GM23338 (cell line): ENCODE measurements at regions not wholly inside any gene's neighbourhood (a gene's known extent, or its start where the extent isn't known, plus 50 kb on each side); places are given as distances from the start of the nearest gene placed in this dataset.

Experiments used
- ATAC-seq: fragments of 200-7000 bp; cut with Tn5 transposase; 3 replicates; pipeline ENCODE4 v1.9.1; 2020
- DNase-seq: peaks from one replicate; pipeline ENCODE4 v3.0.0-alpha.2; 2015; ENCODE audit warnings: low spot score
- H2AFZ ChIP-seq: fragments of 200-600 bp; sonication (generic); 2 replicates; pipeline ENCODE4 v1.8.0; 2016; ENCODE audit warnings: antibody characterized with exemption, mild to moderate bottlenecking, moderate library complexity
- H3F3A ChIP-seq: fragments of 200-600 bp; sonication (generic); replicated peaks from 2 replicates; pipeline ENCODE4 v1.8.0; 2017; ENCODE audit warnings: antibody characterized with exemption, mixed run types, low read depth
- H3K27ac ChIP-seq: fragments of 200-600 bp; sonication (generic); 2 replicates; pipeline ENCODE4 v1.6.1; 2016; ENCODE audit warnings: low read depth
- H3K27me3 ChIP-seq: fragments of 200-600 bp; sonication (generic); 2 replicates; pipeline ENCODE4 v1.8.0; 2016; ENCODE audit warnings: mild to moderate bottlenecking, mixed run types, moderate library complexity; ENCODE audit not compliant: insufficient read depth
- H3K36me3 ChIP-seq: fragments of 200-600 bp; sonication (generic); 2 replicates; pipeline ENCODE4 v1.8.0; 2016; ENCODE audit warnings: mild to moderate bottlenecking; ENCODE audit not compliant: insufficient read depth
- H3K4me1 ChIP-seq: fragments of 200-600 bp; sonication (generic); 2 replicates; pipeline ENCODE4 v1.8.0; 2016; ENCODE audit warnings: mild to moderate bottlenecking, moderate library complexity; ENCODE audit not compliant: insufficient read depth
- H3K4me2 ChIP-seq: fragments of 200-600 bp; sonication (generic); 2 replicates; pipeline ENCODE4 v1.7.1; 2017; ENCODE audit warnings: mixed run types
- H3K4me3 ChIP-seq: fragments of 200-600 bp; sonication (generic); 2 replicates; pipeline ENCODE4 v1.6.1; 2016; ENCODE audit warnings: mixed run types
- H3K79me2 ChIP-seq: fragments of 200-600 bp; sonication (generic); replicated peaks from 2 replicates; pipeline ENCODE4 v1.8.0; 2017; ENCODE audit warnings: mild to moderate bottlenecking; ENCODE audit not compliant: insufficient read depth
- H3K9me2 ChIP-seq: fragments of 200-600 bp; sonication (generic); 2 replicates; pipeline ENCODE4 v1.8.0; 2017; ENCODE audit not compliant: insufficient read depth
- H4K20me1 ChIP-seq: fragments of 200-600 bp; sonication (generic); replicated peaks from 2 replicates; pipeline ENCODE4 v1.8.0; 2017; ENCODE audit warnings: mild to moderate bottlenecking; ENCODE audit not compliant: insufficient read depth
- H3K27ac Mint-ChIP-seq: 2 replicates; pipeline ENCODE4 v1.8.0; 2020; ENCODE audit warnings: inconsistent platforms, mild to moderate bottlenecking, moderate library complexity, mixed read lengths
- H3K27me3 Mint-ChIP-seq: 3 replicates; pipeline ENCODE4 v1.8.0; 2022; ENCODE audit warnings: low read depth, mild to moderate bottlenecking, moderate library complexity, mixed read lengths, inconsistent platforms; ENCODE audit not compliant: insufficient read depth, poor library complexity
- H3K36me3 Mint-ChIP-seq: 3 replicates; pipeline ENCODE4 v1.8.0; 2021; ENCODE audit warnings: low read depth, mild to moderate bottlenecking, inconsistent platforms, moderate library complexity, mixed read lengths
- H3K4me1 Mint-ChIP-seq: 3 replicates; pipeline ENCODE4 v1.8.0; 2020; ENCODE audit warnings: mild to moderate bottlenecking, inconsistent platforms, mixed read lengths
- H3K4me3 Mint-ChIP-seq: 3 replicates; pipeline ENCODE4 v1.8.0; 2021; ENCODE audit warnings: moderate library complexity, mild to moderate bottlenecking, inconsistent platforms, mixed read lengths
- H3K9me3 Mint-ChIP-seq: 3 replicates; pipeline ENCODE4 v1.8.0; 2020; ENCODE audit warnings: moderate library complexity, mild to moderate bottlenecking, inconsistent platforms, mixed read lengths
- CREB1 ChIP-seq: fragments of 250-450 bp; sonication (Bioruptor Pico); IDR thresholded peaks from 2 replicates; pipeline ENCODE4 v1.5.0; 2020; ENCODE audit warnings: low read depth, mild to moderate bottlenecking, moderate library complexity
- EZH2 ChIP-seq: fragments of 200-600 bp; sonication (generic); IDR thresholded peaks from one replicate; pipeline ENCODE4 v1.8.0; 2017; ENCODE audit warnings: antibody characterized with exemption, mild to moderate bottlenecking, low read depth; ENCODE audit not compliant: unreplicated experiment
- EZH2phosphoT487 ChIP-seq: fragments of 200-600 bp; sonication (generic); IDR thresholded peaks from one replicate; pipeline ENCODE4 v1.8.1; 2018; ENCODE audit warnings: antibody characterized with exemption; ENCODE audit not compliant: unreplicated experiment
- JUNB ChIP-seq: IDR thresholded peaks from one replicate; pipeline ENCODE4 v1.6.1; 2016; ENCODE audit warnings: antibody characterized with exemption; ENCODE audit not compliant: unreplicated experiment
- NANOG ChIP-seq: IDR thresholded peaks from 2 replicates; pipeline ENCODE4 v1.6.1; 2016; ENCODE audit warnings: antibody characterized with exemption, borderline replicate concordance
- POLR2AphosphoS5 ChIP-seq: IDR thresholded peaks from 2 replicates; pipeline ENCODE4 v1.6.1; 2016; ENCODE audit warnings: antibody characterized with exemption, low read depth
- STAT1 ChIP-seq: IDR thresholded peaks from one replicate; pipeline ENCODE4 v1.6.1; 2016; ENCODE audit warnings: antibody characterized with exemption; ENCODE audit not compliant: unreplicated experiment
- ZNF114 ChIP-seq: fragments of 250-450 bp; sonication (Bioruptor Pico); IDR thresholded peaks from 2 replicates; pipeline ENCODE4 v1.5.0; 2020; ENCODE audit warnings: mild to moderate bottlenecking, moderate library complexity
- ZNF331 ChIP-seq: fragments of 250-450 bp; sonication (Bioruptor Pico); IDR thresholded peaks from 2 replicates; pipeline ENCODE4 v1.5.0; 2020; ENCODE audit warnings: low read depth, mild to moderate bottlenecking, moderate library complexity
- TF ChIP-seq, protein P1 (sequence below): fragments of 250-450 bp; sonication (Bioruptor Pico); IDR thresholded peaks from 2 replicates; pipeline ENCODE4 v1.5.0; 2020; ENCODE audit warnings: mild to moderate bottlenecking, moderate library complexity
- TF ChIP-seq, protein P2 (sequence below), 2 experiments: fragments of 200-600 bp in 1 of 2; sonication (generic) in 1 of 2; conservative IDR thresholded peaks; 2 replicates each; pipeline versions ENCODE4 v1.5.1 to v1.6.1; 2016 to 2017; ENCODE audit warnings: antibody characterized with exemption in 2 of 2, low read depth in 2 of 2, mild to moderate bottlenecking in 2 of 2, moderate library complexity in 1 of 2

- TF ChIP-seq, protein P1, sequence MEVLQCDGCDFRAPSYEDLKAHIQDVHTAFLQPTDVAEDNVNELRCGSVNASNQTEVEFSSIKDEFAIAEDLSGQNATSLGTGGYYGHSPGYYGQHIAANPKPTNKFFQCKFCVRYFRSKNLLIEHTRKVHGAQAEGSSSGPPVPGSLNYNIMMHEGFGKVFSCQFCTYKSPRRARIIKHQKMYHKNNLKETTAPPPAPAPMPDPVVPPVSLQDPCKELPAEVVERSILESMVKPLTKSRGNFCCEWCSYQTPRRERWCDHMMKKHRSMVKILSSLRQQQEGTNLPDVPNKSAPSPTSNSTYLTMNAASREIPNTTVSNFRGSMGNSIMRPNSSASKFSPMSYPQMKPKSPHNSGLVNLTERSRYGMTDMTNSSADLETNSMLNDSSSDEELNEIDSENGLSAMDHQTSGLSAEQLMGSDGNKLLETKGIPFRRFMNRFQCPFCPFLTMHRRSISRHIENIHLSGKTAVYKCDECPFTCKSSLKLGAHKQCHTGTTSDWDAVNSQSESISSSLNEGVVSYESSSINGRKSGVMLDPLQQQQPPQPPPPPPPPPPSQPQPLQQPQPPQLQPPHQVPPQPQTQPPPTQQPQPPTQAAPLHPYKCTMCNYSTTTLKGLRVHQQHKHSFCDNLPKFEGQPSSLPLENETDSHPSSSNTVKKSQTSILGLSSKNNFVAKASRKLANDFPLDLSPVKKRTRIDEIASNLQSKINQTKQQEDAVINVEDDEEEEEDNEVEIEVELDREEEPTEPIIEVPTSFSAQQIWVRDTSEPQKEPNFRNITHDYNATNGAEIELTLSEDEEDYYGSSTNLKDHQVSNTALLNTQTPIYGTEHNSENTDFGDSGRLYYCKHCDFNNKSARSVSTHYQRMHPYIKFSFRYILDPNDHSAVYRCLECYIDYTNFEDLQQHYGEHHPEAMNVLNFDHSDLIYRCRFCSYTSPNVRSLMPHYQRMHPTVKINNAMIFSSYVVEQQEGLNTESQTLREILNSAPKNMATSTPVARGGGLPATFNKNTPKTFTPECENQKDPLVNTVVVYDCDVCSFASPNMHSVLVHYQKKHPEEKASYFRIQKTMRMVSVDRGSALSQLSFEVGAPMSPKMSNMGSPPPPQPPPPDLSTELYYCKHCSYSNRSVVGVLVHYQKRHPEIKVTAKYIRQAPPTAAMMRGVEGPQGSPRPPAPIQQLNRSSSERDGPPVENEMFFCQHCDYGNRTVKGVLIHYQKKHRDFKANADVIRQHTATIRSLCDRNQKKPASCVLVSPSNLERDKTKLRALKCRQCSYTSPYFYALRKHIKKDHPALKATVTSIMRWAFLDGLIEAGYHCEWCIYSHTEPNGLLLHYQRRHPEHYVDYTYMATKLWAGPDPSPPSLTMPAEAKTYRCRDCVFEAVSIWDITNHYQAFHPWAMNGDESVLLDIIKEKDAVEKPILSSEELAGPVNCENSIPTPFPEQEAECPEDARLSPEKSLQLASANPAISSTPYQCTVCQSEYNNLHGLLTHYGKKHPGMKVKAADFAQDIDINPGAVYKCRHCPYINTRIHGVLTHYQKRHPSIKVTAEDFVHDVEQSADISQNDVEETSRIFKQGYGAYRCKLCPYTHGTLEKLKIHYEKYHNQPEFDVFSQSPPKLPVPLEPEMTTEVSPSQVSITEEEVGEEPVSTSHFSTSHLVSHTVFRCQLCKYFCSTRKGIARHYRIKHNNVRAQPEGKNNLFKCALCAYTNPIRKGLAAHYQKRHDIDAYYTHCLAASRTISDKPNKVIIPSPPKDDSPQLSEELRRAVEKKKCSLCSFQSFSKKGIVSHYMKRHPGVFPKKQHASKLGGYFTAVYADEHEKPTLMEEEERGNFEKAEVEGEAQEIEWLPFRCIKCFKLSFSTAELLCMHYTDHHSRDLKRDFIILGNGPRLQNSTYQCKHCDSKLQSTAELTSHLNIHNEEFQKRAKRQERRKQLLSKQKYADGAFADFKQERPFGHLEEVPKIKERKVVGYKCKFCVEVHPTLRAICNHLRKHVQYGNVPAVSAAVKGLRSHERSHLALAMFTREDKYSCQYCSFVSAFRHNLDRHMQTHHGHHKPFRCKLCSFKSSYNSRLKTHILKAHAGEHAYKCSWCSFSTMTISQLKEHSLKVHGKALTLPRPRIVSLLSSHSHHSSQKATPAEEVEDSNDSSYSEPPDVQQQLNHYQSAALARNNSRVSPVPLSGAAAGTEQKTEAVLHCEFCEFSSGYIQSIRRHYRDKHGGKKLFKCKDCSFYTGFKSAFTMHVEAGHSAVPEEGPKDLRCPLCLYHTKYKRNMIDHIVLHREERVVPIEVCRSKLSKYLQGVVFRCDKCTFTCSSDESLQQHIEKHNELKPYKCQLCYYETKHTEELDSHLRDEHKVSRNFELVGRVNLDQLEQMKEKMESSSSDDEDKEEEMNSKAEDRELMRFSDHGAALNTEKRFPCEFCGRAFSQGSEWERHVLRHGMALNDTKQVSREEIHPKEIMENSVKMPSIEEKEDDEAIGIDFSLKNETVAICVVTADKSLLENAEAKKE (CRISPR knock-in tag) = no peak
- TF ChIP-seq EZH2phosphoT487 (no peak), ZNF331 (CRISPR knock-in tag) (no peak), STAT1 (no peak), POLR2AphosphoS5 (no peak), CREB1 (CRISPR knock-in tag) (no peak), NANOG (no peak), EZH2 (no peak)
These were observed 310.5 kb downstream of the MSX2 start (continued) for GRCh38 chr5:175034924-175035323.

- H2AFZ ChIP-seq = no peak overlapping the region
- H3K4me1 Mint-ChIP-seq = no peaks in the 10 kb centered on the region
- 0 out of 3 replicates have a peak, but pooled peaks cover 2% of the 10 kb centered on the region for H3K9me3 Mint-ChIP-seq
- H3K9me2 ChIP-seq = no peaks in the 10 kb centered on the region
- H3K27me3 ChIP-seq = no peaks in the 10 kb centered on the region
- no peak for ATAC-seq
- no peaks in the 10 kb centered on the region for H4K20me1 ChIP-seq
- no peak overlapping the region for H3K4me3 Mint-ChIP-seq
- H3K36me3 Mint-ChIP-seq = no peaks in the 10 kb centered on the region
- peaks cover 6% of the 10 kb centered on the region for H3K27me3 Mint-ChIP-seq
- no peaks in the 10 kb centered on the region for H3F3A ChIP-seq
- H3K4me1 ChIP-seq = no peaks in the 10 kb centered on the region
- H3K36me3 ChIP-seq = no peaks in the 10 kb centered on the region
- H3K27ac Mint-ChIP-seq = no peak overlapping the region
- no peak overlapping the region for H3K4me2 ChIP-seq
- no peaks in the 10 kb centered on the region for H3K79me2 ChIP-seq
- H3K27ac ChIP-seq = no peak overlapping the region
- no peak overlapping the region for H3K4me3 ChIP-seq
- no peak for DNase-seq
- TF ChIP-seq JUNB = no peak
- TF ChIP-seq, protein P2, sequence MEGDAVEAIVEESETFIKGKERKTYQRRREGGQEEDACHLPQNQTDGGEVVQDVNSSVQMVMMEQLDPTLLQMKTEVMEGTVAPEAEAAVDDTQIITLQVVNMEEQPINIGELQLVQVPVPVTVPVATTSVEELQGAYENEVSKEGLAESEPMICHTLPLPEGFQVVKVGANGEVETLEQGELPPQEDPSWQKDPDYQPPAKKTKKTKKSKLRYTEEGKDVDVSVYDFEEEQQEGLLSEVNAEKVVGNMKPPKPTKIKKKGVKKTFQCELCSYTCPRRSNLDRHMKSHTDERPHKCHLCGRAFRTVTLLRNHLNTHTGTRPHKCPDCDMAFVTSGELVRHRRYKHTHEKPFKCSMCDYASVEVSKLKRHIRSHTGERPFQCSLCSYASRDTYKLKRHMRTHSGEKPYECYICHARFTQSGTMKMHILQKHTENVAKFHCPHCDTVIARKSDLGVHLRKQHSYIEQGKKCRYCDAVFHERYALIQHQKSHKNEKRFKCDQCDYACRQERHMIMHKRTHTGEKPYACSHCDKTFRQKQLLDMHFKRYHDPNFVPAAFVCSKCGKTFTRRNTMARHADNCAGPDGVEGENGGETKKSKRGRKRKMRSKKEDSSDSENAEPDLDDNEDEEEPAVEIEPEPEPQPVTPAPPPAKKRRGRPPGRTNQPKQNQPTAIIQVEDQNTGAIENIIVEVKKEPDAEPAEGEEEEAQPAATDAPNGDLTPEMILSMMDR (conservative IDR thresholded peaks at IDR 0.05; ENCODE audit: low read depth in 2 of 2) = no peak
- TF ChIP-seq ZNF114 (CRISPR knock-in tag) = no peak
- TF ChIP-seq NANOG = no peak
- no peak for TF ChIP-seq EZH2phosphoT487
These were observed 308.4 kb downstream of the MSX2 start for GRCh38 chr5:175032741-175033151.
